OCI-LY7 (cell line): ENCODE measurements at regions not wholly inside any gene's neighbourhood (a gene's known extent, or its start where the extent isn't known, plus 50 kb on each side); places are given as distances from the start of the nearest gene placed in this dataset.

Experiments used
- EZH2phosphoT487 ChIP-seq: fragments of 200-600 bp; sonication (generic); IDR thresholded peaks from 2 replicates; pipeline ENCODE4 v1.6.1; 2018; ENCODE audit warnings: low read depth, borderline replicate concordance, mild to moderate bottlenecking, mixed run types, antibody characterized with exemption, low read length, moderate library complexity, mixed read lengths
- TF ChIP-seq, protein P1 (sequence below): fragments of 200-600 bp; sonication (generic); conservative IDR thresholded peaks from 2 replicates; pipeline ENCODE4 v1.5.1; 2014; ENCODE audit warnings: mild to moderate bottlenecking, antibody characterized with exemption, low read length, moderate library complexity, mixed read lengths

DNA sequence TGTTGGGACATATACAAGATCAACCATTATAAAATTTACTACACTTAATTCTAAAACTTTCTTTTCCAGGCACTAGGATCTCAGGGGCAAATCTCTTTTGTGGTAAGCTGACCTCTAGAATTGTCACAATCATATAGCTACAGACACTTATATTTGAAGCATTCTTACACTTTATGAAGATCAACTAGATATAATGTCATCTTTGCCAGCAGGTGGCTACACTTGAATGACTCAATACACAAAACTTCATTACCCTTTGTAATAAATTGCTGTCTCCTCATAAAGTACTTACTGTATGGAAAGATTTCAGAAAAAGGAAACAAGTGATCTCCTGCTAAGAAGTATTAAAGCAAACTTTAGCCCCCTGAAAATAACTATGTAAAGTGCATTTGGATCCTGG lies 77.8 kb downstream of the RDH14 start:
- TF ChIP-seq, protein P1, sequence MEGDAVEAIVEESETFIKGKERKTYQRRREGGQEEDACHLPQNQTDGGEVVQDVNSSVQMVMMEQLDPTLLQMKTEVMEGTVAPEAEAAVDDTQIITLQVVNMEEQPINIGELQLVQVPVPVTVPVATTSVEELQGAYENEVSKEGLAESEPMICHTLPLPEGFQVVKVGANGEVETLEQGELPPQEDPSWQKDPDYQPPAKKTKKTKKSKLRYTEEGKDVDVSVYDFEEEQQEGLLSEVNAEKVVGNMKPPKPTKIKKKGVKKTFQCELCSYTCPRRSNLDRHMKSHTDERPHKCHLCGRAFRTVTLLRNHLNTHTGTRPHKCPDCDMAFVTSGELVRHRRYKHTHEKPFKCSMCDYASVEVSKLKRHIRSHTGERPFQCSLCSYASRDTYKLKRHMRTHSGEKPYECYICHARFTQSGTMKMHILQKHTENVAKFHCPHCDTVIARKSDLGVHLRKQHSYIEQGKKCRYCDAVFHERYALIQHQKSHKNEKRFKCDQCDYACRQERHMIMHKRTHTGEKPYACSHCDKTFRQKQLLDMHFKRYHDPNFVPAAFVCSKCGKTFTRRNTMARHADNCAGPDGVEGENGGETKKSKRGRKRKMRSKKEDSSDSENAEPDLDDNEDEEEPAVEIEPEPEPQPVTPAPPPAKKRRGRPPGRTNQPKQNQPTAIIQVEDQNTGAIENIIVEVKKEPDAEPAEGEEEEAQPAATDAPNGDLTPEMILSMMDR: peak; percentile 35
- no peak for TF ChIP-seq EZH2phosphoT487
